HCEC 1CT (cell line): ENCODE measurements at regions not wholly inside any gene's neighbourhood (a gene's known extent, or its start where the extent isn't known, plus 50 kb on each side); places are given as distances from the start of the nearest gene placed in this dataset.

Experiments
- DNase-seq: peaks from one replicate; pipeline ENCODE4 v3.0.0-alpha.2; 2017

GRCh38 chr5:165906871-165907270 lies 2384.6 kb upstream of the WWC1 start:
- peak; percentile 6 for DNase-seq

- DNase-seq, result no peak
These were observed 2378.4 kb upstream of the WWC1 start for GRCh38 chr5:165913059-165913458.

GRCh38 chr5:165914456-165914855 lies 2377.0 kb upstream of the WWC1 start:
- no peak for DNase-seq

GRCh38 chr5:165919196-165919595 lies 2372.2 kb upstream of the WWC1 start:
- DNase-seq, result no peak

GRCh38 chr5:165920655-165921054 lies 2370.8 kb upstream of the WWC1 start:
- DNase-seq, result no peak

- no peak for DNase-seq
These were observed 2362.5 kb upstream of the WWC1 start for GRCh38 chr5:165928971-165929370.

GRCh38 chr5:165940541-165940940 lies 2350.9 kb upstream of the WWC1 start:
- DNase-seq, result no peak

GRCh38 chr5:165956854-165957253 lies 2334.6 kb upstream of the WWC1 start:
- no peak for DNase-seq

GRCh38 chr5:165981671-165982070 lies 2309.8 kb upstream of the WWC1 start:
- DNase-seq, result no peak

GRCh38 chr5:165996201-165996875 lies 2295.1 kb upstream of the WWC1 start:
- no peak for DNase-seq

GRCh38 chr5:165999693-166000320 lies 2291.6 kb upstream of the WWC1 start:
- DNase-seq, result no peak

- no peak for DNase-seq
These were observed 2287.4 kb upstream of the WWC1 start for GRCh38 chr5:166004006-166004405.

GRCh38 chr5:166013415-166013814 lies 2278.0 kb upstream of the WWC1 start:
- no peak for DNase-seq

- DNase-seq, result no peak
These were observed 2277.2 kb upstream of the WWC1 start for GRCh38 chr5:166014256-166014655.

- no peak for DNase-seq
These were observed 2272.7 kb upstream of the WWC1 start for GRCh38 chr5:166018716-166019115.

- DNase-seq, result no peak
These were observed 2269.4 kb upstream of the WWC1 start for GRCh38 chr5:166022065-166022464.

GRCh38 chr5:166024970-166025369 lies 2266.5 kb upstream of the WWC1 start:
- no peak for DNase-seq

GRCh38 chr5:166027582-166027981 lies 2263.9 kb upstream of the WWC1 start:
- DNase-seq, result no peak

GRCh38 chr5:166031926-166032325 lies 2259.5 kb upstream of the WWC1 start:
- DNase-seq, result no peak

GRCh38 chr5:166032601-166033000 lies 2258.8 kb upstream of the WWC1 start:
- DNase-seq, result no peak

- no peak for DNase-seq
These were observed 2245.5 kb upstream of the WWC1 start for GRCh38 chr5:166045961-166046360.

GRCh38 chr5:166046956-166047355 lies 2244.5 kb upstream of the WWC1 start:
- no peak for DNase-seq

- DNase-seq, result no peak
These were observed 2240.9 kb upstream of the WWC1 start for GRCh38 chr5:166050531-166050930.

- DNase-seq, result no peak
These were observed 2232.8 kb upstream of the WWC1 start for GRCh38 chr5:166058660-166059059.

GRCh38 chr5:166062094-166062493 lies 2229.4 kb upstream of the WWC1 start:
- DNase-seq, result no peak
